ENCODE measurements at regions not wholly inside any gene's neighbourhood (a gene's known extent, or its start where the extent isn't known, plus 50 kb on each side); places are given as distances from the start of the nearest gene placed in this dataset.

DNA sequence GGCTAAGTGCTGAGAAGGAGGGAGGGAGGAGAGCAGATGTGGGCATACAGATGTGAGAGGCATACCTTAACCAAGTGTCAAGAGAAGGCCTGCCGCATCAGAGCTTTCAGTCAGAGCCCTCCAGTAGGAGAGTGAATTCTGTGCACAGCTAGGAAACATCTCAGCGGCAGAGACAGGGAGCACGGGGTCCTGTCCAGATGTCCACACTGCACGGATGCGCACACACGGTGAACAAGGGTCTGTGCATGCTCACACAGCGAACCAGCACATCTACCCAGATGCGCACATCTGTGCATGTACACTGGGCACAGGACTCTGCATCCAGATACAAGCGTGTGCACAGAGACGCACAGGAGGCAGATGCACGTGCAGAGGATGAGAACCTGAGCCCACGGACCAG is 778.0 kb downstream of the BRD1 start:
- no peak for DNase-seq

- DNase-seq, result no peak
Measured at GRCh38 chr22:49048591-49048990, 779.1 kb downstream of the BRD1 start.

DNA sequence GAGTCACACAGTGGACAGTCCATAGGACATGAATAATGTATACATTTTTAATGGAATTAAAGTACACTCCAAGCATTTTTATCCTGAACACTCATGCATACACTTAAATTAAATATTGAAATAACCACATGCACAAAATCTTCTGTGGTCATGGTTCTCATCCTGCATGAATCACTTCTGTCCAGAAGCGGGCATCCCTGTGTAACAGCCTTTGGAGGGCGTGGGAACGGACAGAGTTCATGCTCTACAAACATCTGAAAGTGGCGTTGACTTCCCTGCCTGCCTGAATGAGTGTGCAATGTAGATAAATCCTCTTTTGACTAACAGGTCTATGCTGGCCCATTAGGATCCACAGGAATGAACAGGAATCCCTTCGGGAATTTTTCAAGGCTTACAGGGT is 780.2 kb downstream of the BRD1 start:
- DNase-seq, result no peak

GRCh38 chr22:49046546-49047361 is 780.9 kb downstream of the BRD1 start:
- peak; percentile 5 to 15 for DNase-seq

DNA sequence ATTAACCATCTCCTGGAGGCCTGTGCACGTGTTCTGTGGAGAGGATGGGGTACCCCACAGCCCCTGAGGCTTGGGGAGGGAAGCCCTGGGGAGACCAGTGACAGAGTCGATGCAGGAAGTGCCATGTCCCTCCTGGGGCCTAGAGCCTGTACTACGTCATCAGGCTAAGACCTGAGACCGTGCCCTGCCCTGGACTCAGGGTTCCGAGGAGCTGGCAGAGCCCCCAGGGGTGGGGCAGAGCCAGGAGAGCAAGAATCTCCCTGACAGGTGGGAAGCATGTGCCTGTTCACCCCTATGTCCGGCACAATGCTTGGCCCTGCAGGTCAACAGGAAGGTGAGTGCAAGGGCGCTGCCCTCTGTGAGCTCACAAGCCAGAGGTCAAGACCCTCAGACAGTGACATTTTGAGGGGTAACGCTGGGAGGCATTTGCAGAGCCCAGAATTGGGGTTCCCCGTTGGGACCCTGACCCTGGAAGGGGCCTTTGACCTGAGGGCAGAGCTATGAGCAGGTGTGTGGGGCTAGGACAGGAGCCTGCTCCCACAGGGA is 781.6 kb downstream of the BRD1 start:
- DNase-seq, result no peak

- no peak for DNase-seq
Measured at GRCh38 chr22:49045276-49045675, 782.4 kb downstream of the BRD1 start.

DNA sequence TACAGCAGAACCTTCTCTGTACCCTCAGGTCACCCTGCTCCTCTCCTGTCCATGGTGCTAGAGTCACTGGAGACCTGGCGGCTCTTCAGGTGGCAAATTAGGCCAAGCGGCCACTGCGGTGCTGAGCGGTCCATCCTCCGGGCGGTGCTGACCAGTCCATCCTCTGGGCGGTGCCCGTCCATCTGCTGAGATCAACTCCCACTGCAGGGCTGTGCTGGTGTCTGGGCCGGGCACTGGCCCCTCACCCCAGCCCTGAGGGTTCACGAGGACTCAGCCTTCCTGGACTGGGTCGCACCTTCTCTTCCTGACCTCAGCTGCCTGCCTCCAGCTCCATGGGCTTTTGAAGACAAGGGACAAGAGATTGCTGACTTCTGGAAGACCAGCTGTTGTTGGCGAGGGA is 782.9 kb downstream of the BRD1 start:
- DNase-seq, result no peak

- DNase-seq, result no peak
Measured at GRCh38 chr22:49044091-49044490, 783.6 kb downstream of the BRD1 start.

DNA sequence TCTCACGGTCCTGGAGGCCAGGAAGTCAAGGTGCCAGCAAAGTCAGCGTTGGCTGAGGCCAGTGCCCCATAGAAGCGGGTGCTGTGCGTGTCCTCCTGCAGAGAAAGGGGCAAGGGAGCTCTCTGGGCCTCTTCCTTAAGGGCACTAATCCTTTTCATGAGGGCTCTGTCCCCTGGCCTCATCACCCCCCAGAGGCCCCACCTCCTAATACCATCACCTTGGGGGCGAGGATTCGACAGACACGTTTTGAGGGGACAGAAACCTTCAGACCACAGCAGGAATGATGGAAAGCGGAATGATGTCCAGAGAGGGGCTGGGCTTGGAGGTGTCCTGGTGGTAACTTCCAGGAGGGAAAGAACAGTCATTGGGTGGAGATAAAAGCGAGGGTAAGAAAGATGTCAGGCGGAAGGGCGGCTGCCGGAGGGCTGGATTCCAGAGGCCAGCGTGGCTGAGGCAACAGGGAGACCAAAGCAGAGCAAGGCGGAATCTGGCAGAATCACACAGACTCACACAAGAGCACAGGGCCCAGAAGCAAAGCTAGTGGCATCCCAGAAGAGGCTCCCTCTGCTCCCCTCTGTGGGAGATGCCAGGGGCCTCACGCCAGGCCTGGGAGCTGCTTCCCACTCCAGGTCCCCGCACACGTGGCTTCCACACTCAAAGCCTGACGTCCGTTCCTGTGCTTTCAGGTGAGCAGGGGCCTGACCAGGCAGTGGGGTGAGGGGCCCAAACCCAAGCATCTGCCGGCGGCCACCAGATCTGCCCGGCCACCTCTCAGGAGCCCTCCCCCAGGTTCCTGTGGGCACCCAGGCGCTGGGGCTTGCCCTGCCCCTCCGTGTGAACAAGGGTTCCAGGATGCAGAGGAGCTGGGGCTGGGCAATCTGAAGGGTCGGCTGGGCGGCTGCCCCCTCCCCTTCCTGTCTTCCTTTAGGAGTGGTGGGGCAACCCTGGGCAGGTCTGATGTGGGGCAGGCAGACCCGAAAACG is 784.5 kb downstream of the BRD1 start:
- DNase-seq, result no peak

GRCh38 chr22:49042066-49042465 is 785.6 kb downstream of the BRD1 start:
- DNase-seq, result no peak

DNA sequence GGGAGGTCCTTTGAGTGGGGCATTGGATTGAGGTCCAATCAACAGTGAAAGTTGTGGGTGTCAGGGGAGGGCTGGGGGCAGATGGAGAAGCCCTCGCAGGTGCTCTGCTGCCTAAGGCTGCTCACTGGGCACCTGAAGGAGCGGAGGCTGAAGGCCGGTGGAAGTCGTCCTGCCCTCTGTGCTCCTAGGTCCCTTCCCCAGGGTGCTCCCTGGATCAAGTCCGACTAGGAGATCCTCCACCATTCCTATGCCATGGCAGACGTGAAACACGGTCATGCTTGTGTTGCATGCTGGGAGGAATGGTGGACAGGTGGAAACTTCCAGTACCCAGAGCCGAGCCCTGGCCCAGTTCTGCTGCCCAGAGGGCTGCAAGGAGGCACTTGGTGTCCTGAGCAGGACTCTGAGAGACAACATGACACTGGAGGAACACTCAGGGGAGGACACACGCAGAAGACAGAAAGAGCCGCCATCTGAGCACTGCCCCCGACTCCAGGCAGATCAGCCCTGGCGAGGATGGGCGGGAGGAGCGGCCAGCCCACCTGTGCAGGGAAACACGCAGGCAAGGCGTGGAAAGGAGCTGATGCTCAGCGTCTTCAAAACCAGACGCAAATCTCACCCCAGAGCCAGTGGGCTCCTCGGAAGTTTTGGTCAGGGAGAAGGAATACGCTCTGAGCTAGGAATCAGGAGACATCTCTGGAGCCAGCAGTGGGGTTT is 786.8 kb downstream of the BRD1 start:
- no peak for DNase-seq

GRCh38 chr22:49040111-49040510 is 787.6 kb downstream of the BRD1 start:
- no peak for DNase-seq

GRCh38 chr22:49039625-49040024 is 788.0 kb downstream of the BRD1 start:
- DNase-seq, result no peak

GRCh38 chr22:49037701-49038245 is 789.9 kb downstream of the BRD1 start:
- no peak for DNase-seq

DNA sequence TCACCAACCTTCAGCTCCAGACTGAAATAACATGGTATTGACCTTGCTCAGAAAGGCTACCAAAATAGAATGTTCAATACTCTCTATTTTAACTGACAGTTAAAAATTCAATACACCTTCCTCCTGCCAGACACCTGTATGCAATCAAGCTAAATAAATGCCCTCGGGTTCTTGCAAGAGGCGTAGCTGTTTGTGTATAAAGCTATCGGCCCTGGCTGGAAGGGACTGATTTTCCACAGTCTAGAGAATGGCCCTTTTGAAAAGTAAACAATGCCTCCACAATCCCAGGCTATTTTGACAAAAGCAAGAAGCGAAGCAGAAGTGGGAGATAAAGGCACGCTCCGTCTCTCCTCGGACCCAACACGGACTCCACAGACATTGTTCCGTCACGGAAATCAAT is 791.2 kb downstream of the BRD1 start:
- no peak for DNase-seq

- no peak for DNase-seq
Measured at GRCh38 chr22:49035818-49036457, 791.7 kb downstream of the BRD1 start.

DNA sequence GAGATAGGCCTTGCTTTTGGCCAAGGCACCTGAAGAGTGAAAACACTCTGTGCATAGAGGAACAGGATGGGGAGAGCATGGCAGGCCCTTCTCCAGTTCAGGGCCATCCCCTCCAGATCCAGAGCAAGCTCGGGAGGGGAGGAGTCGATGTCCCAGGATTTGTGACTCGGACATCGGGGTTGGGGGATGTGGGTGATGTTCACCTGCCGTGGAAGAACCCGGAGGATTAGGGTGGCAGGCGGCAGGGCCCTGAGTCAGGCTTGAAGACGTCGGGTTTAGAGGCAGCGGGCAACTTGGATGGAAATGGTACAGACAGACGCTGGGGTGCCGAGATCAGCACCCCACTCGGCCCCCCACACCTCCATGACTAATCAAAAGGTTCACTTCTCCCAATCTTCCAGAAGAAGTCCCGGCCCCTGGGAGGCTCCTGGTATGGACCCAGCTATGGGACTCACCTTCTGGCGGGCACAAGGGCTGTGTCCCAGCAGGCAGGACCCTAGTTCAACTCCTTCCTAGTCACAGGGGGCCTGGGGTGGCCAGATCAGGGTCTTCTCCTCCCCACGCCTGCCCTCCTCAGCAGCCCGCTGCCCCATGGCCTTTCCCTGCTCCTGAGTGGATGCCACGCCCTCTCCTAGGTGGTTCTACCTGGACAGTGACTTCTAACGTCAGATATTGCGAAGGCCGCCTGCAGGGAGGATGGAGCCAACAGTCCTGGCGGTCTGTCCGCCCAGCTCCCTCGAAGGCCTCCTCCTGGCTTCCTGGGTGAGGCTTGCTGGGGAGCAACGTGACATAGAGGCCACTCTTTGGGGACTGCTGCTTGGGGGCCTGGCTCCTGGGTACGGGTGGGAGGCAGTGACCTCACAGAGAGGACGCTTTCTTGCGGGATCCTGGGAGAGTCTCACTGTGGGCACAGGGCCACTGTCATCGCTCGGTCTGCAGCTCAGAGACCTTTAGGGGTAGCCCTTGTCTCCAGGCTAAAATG is 792.5 kb downstream of the BRD1 start:
- DNase-seq, result no peak

DNA sequence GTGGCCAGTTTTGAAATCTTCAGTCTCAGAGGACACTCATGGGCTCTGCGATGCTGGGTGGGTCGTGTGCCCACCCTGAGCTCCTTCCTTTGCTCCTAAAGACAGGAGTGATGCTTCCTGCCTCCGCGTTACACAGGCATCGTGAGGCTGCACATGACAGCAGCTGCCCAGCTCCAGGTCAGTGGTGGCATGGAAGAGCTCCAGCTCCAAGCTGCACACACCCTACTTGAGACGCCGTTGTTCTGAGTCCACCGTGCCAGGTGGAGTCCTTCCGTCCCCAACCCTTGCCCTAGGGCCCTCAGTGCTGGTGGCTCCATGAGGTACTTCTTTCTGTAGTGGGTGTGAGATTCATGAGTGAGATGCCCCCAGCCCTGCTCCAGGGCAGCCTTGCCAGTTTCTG is 794.1 kb downstream of the BRD1 start:
- DNase-seq, result no peak

DNA sequence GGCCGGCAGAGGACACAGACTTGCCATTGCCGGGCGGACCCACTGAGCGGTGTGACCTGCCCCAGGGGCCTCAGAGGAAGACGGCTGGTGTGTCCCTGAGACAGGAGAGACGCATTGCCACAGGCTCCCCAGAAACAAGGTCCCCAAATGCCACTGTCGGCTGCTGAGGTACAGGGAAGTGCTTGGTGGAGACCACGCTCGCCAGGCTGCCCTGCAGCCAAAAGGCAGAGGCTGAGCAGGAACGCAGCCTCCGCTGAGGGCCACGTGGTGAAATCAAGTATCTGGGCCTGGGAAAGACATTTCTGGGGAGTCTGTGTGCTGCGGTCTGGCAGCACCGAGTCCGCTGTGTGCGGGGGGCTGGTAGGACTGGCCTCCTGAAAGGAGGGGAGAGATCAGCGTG is 794.9 kb downstream of the BRD1 start:
- no peak for DNase-seq

GRCh38 chr22:49031746-49032330 is 795.8 kb downstream of the BRD1 start:
- no peak for DNase-seq

All from inflammatory macrophage treated with lipopolysaccharide for 1 hour (primary cell).